OCI-LY1 (cell line): ENCODE measurements at regions not wholly inside any gene's neighbourhood (a gene's known extent, or its start where the extent isn't known, plus 50 kb on each side); places are given as distances from the start of the nearest gene placed in this dataset.

Experiments
- CTCF ChIP-seq: fragments of 200-600 bp; sonication (generic), shearing (Covaris generic); IDR thresholded peaks from 2 replicates; pipeline ENCODE4 v1.5.1; 2017; ENCODE audit warnings: mild to moderate bottlenecking, antibody characterized with exemption, low read length, moderate library complexity, mixed read lengths
- EZH2 ChIP-seq: fragments of 200-600 bp; sonication (generic), shearing (Covaris generic); IDR thresholded peaks from 2 replicates; pipeline ENCODE4 v1.8.0; 2017; ENCODE audit warnings: borderline replicate concordance, mixed run types, mild to moderate bottlenecking, antibody characterized with exemption, low read length, moderate library complexity, mixed read lengths

GRCh38 chr11:109968299-109968698, 124.9 kb upstream of the ZC3H12C start:
- no peak for TF ChIP-seq CTCF
- no peak for TF ChIP-seq EZH2
